IMR-90 (cell line): ENCODE measurements at regions not wholly inside any gene's neighbourhood (a gene's known extent, or its start where the extent isn't known, plus 50 kb on each side); places are given as distances from the start of the nearest gene placed in this dataset.

Experiments used
- ATAC-seq: fragments of 200-7000 bp; cut with Tn5 transposase; 2 replicates; pipeline ENCODE4 v1.9.1; 2020; ENCODE audit warnings: low read depth, mild to moderate bottlenecking, moderate library complexity
- BruUV-seq: library from RNA; stranded (reverse); fragments of 400-500 nt; replicated peaks from 2 replicates; lab custom pipeline; 2021; lab: Mats Ljungman, UMichigan
- CTCF ChIA-PET: fragments of 300-600 bp; formaldehyde crosslinking; extraction: SDS; loops from one replicate; lab custom pipeline; 2021; ENCODE audit warnings: antibody characterized with exemption; lab: Yijun Ruan, JAX
- POLR2A ChIA-PET: fragments of 300-600 bp; sonication (Branson Sonifier 250); formaldehyde crosslinking; loops from one replicate; lab custom pipeline; 2022; ENCODE audit warnings: antibody characterized with exemption; ENCODE audit not compliant: unreplicated experiment; lab: Charles Lee
- DNase-seq: peaks from one replicate; pipeline ENCODE4 v3.0.0; 2013
- H2AFZ ChIP-seq: replicated peaks from 2 replicates; pipeline ENCODE3; 2013; ENCODE audit warnings: low read length, mild to moderate bottlenecking; ENCODE audit not compliant: poor library complexity
- H2AK5ac ChIP-seq: 2 replicates; pipeline ENCODE4 v1.6.1; 2013; ENCODE audit warnings: low read depth, low read length, inconsistent platforms
- H2AK9ac ChIP-seq: replicated peaks from 2 replicates; pipeline ENCODE3; 2013; ENCODE audit warnings: mild to moderate bottlenecking, low read depth, low read length, moderate library complexity; ENCODE audit not compliant: poor library complexity
- H2BK120ac ChIP-seq: 2 replicates; pipeline ENCODE4 v1.6.1; 2013; ENCODE audit warnings: low read depth, low read length, inconsistent platforms
- H2BK15ac ChIP-seq: 3 replicates; pipeline ENCODE4 v1.6.1; 2013; ENCODE audit warnings: low read depth, low read length, inconsistent platforms
- H2BK20ac ChIP-seq: 2 replicates; pipeline ENCODE4 v1.6.1; 2013; ENCODE audit warnings: low read depth, mild to moderate bottlenecking, inconsistent platforms, low read length, moderate library complexity
- H2BK5ac ChIP-seq: 2 replicates; pipeline ENCODE4 v1.6.1; 2013; ENCODE audit warnings: mild to moderate bottlenecking, low read depth, low read length, inconsistent platforms; ENCODE audit not compliant: poor library complexity, severe bottlenecking
- H3K14ac ChIP-seq: replicated peaks from 2 replicates; pipeline ENCODE4 v1.6.1; 2013; ENCODE audit warnings: low read depth, low read length, inconsistent platforms
- H3K18ac ChIP-seq: 2 replicates; pipeline ENCODE4 v1.6.1; 2013; ENCODE audit warnings: low read depth, low read length, control low read depth
- H3K23ac ChIP-seq: 2 replicates; pipeline ENCODE4 v1.6.1; 2013; ENCODE audit warnings: low read depth, low read length, inconsistent platforms
- H3K27ac ChIP-seq: 2 replicates; pipeline ENCODE4 v1.5.1; 2013; ENCODE audit warnings: mild to moderate bottlenecking, control low read depth, low read length; ENCODE audit not compliant: insufficient read depth
- H3K27me3 ChIP-seq: 2 replicates; pipeline ENCODE4 v1.6.1; 2013; ENCODE audit warnings: low read length; ENCODE audit not compliant: control insufficient read depth, insufficient read depth
- H3K36me3 ChIP-seq: 2 replicates; pipeline ENCODE4 v1.6.1; 2013; ENCODE audit warnings: low read length, mixed read lengths; ENCODE audit not compliant: control insufficient read depth, insufficient read depth
- H3K4ac ChIP-seq: 2 replicates; pipeline ENCODE4 v1.6.1; 2013; ENCODE audit warnings: low read depth, low read length, inconsistent platforms
- H3K4me1 ChIP-seq: 2 replicates; pipeline ENCODE4 v1.6.1; 2013; ENCODE audit warnings: low read length, mixed read lengths; ENCODE audit not compliant: control insufficient read depth, insufficient read depth
- H3K4me2 ChIP-seq: 2 replicates; pipeline ENCODE4 v1.6.1; 2013; ENCODE audit warnings: low read depth, mild to moderate bottlenecking, control low read depth, low read length, moderate library complexity
- H3K4me3 ChIP-seq: 2 replicates; pipeline ENCODE4 v1.5.1; 2013; ENCODE audit warnings: low read depth, mild to moderate bottlenecking, control low read depth, low read length, moderate library complexity; ENCODE audit not compliant: insufficient read depth
- H3K56ac ChIP-seq: 2 replicates; pipeline ENCODE4 v1.6.1; 2013; ENCODE audit warnings: low read length, inconsistent platforms; ENCODE audit not compliant: insufficient read depth; ENCODE audit errors: extremely low read depth
- H3K79me1 ChIP-seq, 2 experiments: 2 replicates each; pipeline ENCODE4 v1.6.1; 2013; ENCODE audit warnings: low read length in 2 of 2, inconsistent platforms in 1 of 2, low read depth in 1 of 2
- H3K9ac ChIP-seq: 2 replicates; pipeline ENCODE4 v1.6.1; 2013; ENCODE audit warnings: low read depth, low read length, control low read depth
- H3K9me1 ChIP-seq: 2 replicates; pipeline ENCODE4 v1.6.1; 2013; ENCODE audit warnings: low read length, inconsistent platforms; ENCODE audit not compliant: insufficient read depth
- H3K9me3 ChIP-seq: 2 replicates; pipeline ENCODE4 v1.6.1; 2013; ENCODE audit warnings: low read length; ENCODE audit not compliant: control insufficient read depth, insufficient read depth
- H4K20me1 ChIP-seq: 2 replicates; pipeline ENCODE4 v1.6.1; 2013; ENCODE audit warnings: low read length, inconsistent platforms; ENCODE audit not compliant: insufficient read depth
- H4K5ac ChIP-seq: 2 replicates; pipeline ENCODE4 v1.6.1; 2013; ENCODE audit warnings: mild to moderate bottlenecking, low read depth, low read length, control low read depth
- H4K8ac ChIP-seq, 2 experiments: 2 replicates each; pipeline ENCODE4 v1.6.1; 2013; ENCODE audit warnings: low read depth in 2 of 2, low read length in 2 of 2, control low read depth in 1 of 2, inconsistent platforms in 1 of 2
- H4K91ac ChIP-seq: 2 replicates; pipeline ENCODE4 v1.6.1; 2013; ENCODE audit warnings: low read depth, low read length, inconsistent platforms; ENCODE audit not compliant: insufficient read depth
- BHLHE40 ChIP-seq: fragments of 150-350 bp; IDR thresholded peaks from 2 replicates; pipeline ENCODE4 v1.6.1; 2016; ENCODE audit warnings: mild to moderate bottlenecking, low read depth, low read length
- CEBPB ChIP-seq: IDR thresholded peaks from 2 replicates; pipeline ENCODE4 v1.6.1; 2012; ENCODE audit warnings: low read depth, low read length, improper control_type of control experiment
- CHD1 ChIP-seq: IDR thresholded peaks from 2 replicates; pipeline ENCODE4 v1.6.1; 2012; ENCODE audit warnings: low read depth, low read length, improper control_type of control experiment
- CTCF ChIP-seq: conservative IDR thresholded peaks from 2 replicates; pipeline ENCODE4 v1.5.1; 2012; ENCODE audit warnings: mild to moderate bottlenecking, low read depth, low read length, improper control_type of control experiment
- FOS ChIP-seq: fragments of 150-350 bp; IDR thresholded peaks from 2 replicates; pipeline ENCODE4 v1.6.1; 2016; ENCODE audit warnings: low read depth, low read length
- MAFK ChIP-seq: IDR thresholded peaks from 2 replicates; pipeline ENCODE4 v1.6.1; 2012; ENCODE audit warnings: low read depth, low read length, improper control_type of control experiment
- MAZ ChIP-seq: IDR thresholded peaks from 2 replicates; pipeline ENCODE4 v1.6.1; 2012; ENCODE audit warnings: low read depth, mild to moderate bottlenecking, low read length, improper control_type of control experiment, moderate library complexity, borderline replicate concordance
- MXI1 ChIP-seq: IDR thresholded peaks from 2 replicates; pipeline ENCODE4 v1.6.1; 2012; ENCODE audit warnings: low read depth, mild to moderate bottlenecking, low read length, moderate library complexity, borderline replicate concordance
- NFE2L2 ChIP-seq: fragments of 150-350 bp; IDR thresholded peaks from 2 replicates; pipeline ENCODE4 v1.6.1; 2016; ENCODE audit warnings: low read depth, mild to moderate bottlenecking, low read length
- POLR2A ChIP-seq: IDR thresholded peaks from 2 replicates; pipeline ENCODE4 v1.6.1; 2012; ENCODE audit warnings: mild to moderate bottlenecking, low read depth, low read length
- RAD21 ChIP-seq: IDR thresholded peaks from 2 replicates; pipeline ENCODE4 v1.6.1; 2012; ENCODE audit warnings: low read length, improper control_type of control experiment
- RCOR1 ChIP-seq: IDR thresholded peaks from 2 replicates; pipeline ENCODE4 v1.6.1; 2012; ENCODE audit warnings: mild to moderate bottlenecking, low read length, improper control_type of control experiment; ENCODE audit not compliant: insufficient replicate concordance
- RFX5 ChIP-seq: IDR thresholded peaks from 2 replicates; pipeline ENCODE4 v1.8.0; 2012; ENCODE audit warnings: low read depth, mild to moderate bottlenecking, low read length, moderate library complexity
- SMC3 ChIP-seq: fragments of 150-350 bp; IDR thresholded peaks from 2 replicates; pipeline ENCODE4 v1.6.1; 2016; ENCODE audit warnings: low read depth, mild to moderate bottlenecking, antibody characterized with exemption, low read length, moderate library complexity
- USF2 ChIP-seq: fragments of 150-350 bp; IDR thresholded peaks from 2 replicates; pipeline ENCODE4 v1.6.1; 2017; ENCODE audit warnings: mild to moderate bottlenecking, antibody characterized with exemption, low read length, low read depth
- WGBS, 2 experiments: methylation state at CpG; one replicate each; pipeline versions ENCODE4 v1.1.5 to v1.1.7; 2013; ENCODE audit warnings: missing lambda C conversion rate in 2 of 2; ENCODE audit not compliant: insufficient read length in 1 of 2; ENCODE audit errors: extremely low coverage in 2 of 2; 5-methylcytosine and 5-hydroxymethylcytosine counted together
- dilution Hi-C: fragments of 300-500 bp; cut with HindIII; formaldehyde crosslinking; loops from one replicate; pipeline ENCODE4 v1.14.3; 2018; ENCODE audit warnings: low sequenced_read_pairs; ENCODE audit not compliant: unreplicated experiment
- in situ Hi-C: fragments of 300-500 bp; cut with MboI; formaldehyde crosslinking; loops from 3 replicates; pipeline ENCODE4 v1.14.3; 2019; ENCODE audit warnings: low sequenced_read_pairs, inconsistent platforms, mixed read lengths
- intact Hi-C: fragments of 100-400 bp; cut with micrococcal nuclease; formaldehyde crosslinking; loops from 2 replicates; pipeline ENCODE4 v1.10.0; 2022
- TF ChIP-seq, protein P1 (sequence below): fragments of 150-350 bp; IDR thresholded peaks from 2 replicates; pipeline ENCODE4 v1.6.1; 2016; ENCODE audit warnings: low read depth, mild to moderate bottlenecking, low read length, moderate library complexity, borderline replicate concordance

- no CpG with 5 or more reads among the region's 1 CpG for WGBS, 2 experiments
Measured at GRCh38 chr3:89562373-89562772, 455.0 kb downstream of the EPHA3 start.

More at GRCh38 chr3:89562373-89562772, 455.0 kb downstream of the EPHA3 start:
- H2BK120ac ChIP-seq = no peak overlapping the region
- no peak for ATAC-seq
- no peak overlapping the region for H3K56ac ChIP-seq
- no peaks in the 10 kb centered on the region for H4K20me1 ChIP-seq
- H3K4me1 ChIP-seq = no peaks in the 10 kb centered on the region
- no peaks in the 10 kb centered on the region for H3K9me3 ChIP-seq
- H3K23ac ChIP-seq = no peak overlapping the region
- H3K4me3 ChIP-seq = no peak overlapping the region
- H2AFZ ChIP-seq = no peak overlapping the region
- H3K9ac ChIP-seq = no peak overlapping the region
- no peak overlapping the region for H3K4me2 ChIP-seq
- H2AK9ac ChIP-seq = no peak overlapping the region
- H3K27ac ChIP-seq = no peak overlapping the region
- no TSS peak for BruUV-seq
- POLR2A ChIA-PET = no interaction called here
- no peak overlapping the region for H2BK5ac ChIP-seq
- H3K36me3 ChIP-seq = no peaks in the 10 kb centered on the region
- no peak overlapping the region for H4K91ac ChIP-seq
- no peak overlapping the region for H3K18ac ChIP-seq
- H3K14ac ChIP-seq = no peak overlapping the region
- H3K9me1 ChIP-seq = no peaks in the 10 kb centered on the region
- in situ Hi-C loops (no loop called here), dilution Hi-C loops (no loop called here), intact Hi-C loops (loop anchor here (10.0 kb wide), 1 partner anchor 292 kb away; no protein-coding TSS in a partner anchor)
- CTCF ChIA-PET = no interaction called here
- H3K27me3 ChIP-seq = no peaks in the 10 kb centered on the region
- H2BK15ac ChIP-seq = no peak overlapping the region
- TF ChIP-seq BHLHE40 (no peak), CTCF (no peak), POLR2A (no peak), RCOR1 (no peak), SMC3 (no peak), RFX5 (no peak), MXI1 (no peak), CHD1 (no peak), RAD21 (no peak), CEBPB (no peak), USF2 (no peak), MAZ (no peak), NFE2L2 (no peak), MAFK (no peak), FOS (no peak)
- TF ChIP-seq, protein P1, sequence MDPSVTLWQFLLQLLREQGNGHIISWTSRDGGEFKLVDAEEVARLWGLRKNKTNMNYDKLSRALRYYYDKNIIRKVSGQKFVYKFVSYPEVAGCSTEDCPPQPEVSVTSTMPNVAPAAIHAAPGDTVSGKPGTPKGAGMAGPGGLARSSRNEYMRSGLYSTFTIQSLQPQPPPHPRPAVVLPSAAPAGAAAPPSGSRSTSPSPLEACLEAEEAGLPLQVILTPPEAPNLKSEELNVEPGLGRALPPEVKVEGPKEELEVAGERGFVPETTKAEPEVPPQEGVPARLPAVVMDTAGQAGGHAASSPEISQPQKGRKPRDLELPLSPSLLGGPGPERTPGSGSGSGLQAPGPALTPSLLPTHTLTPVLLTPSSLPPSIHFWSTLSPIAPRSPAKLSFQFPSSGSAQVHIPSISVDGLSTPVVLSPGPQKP = no peak
- no peak overlapping the region for H4K8ac ChIP-seq
- no peak for DNase-seq
- no peaks in the 10 kb centered on the region for H3K79me1 ChIP-seq
- no peak overlapping the region for H4K5ac ChIP-seq
- no peak overlapping the region for H3K4ac ChIP-seq
- no peak overlapping the region for H2AK5ac ChIP-seq
- H2BK20ac ChIP-seq = no peak overlapping the region
